ENCODE measurements at regions not wholly inside any gene's neighbourhood (a gene's known extent, or its start where the extent isn't known, plus 50 kb on each side); places are given as distances from the start of the nearest gene placed in this dataset.

- TF ChIP-seq, protein P1, sequence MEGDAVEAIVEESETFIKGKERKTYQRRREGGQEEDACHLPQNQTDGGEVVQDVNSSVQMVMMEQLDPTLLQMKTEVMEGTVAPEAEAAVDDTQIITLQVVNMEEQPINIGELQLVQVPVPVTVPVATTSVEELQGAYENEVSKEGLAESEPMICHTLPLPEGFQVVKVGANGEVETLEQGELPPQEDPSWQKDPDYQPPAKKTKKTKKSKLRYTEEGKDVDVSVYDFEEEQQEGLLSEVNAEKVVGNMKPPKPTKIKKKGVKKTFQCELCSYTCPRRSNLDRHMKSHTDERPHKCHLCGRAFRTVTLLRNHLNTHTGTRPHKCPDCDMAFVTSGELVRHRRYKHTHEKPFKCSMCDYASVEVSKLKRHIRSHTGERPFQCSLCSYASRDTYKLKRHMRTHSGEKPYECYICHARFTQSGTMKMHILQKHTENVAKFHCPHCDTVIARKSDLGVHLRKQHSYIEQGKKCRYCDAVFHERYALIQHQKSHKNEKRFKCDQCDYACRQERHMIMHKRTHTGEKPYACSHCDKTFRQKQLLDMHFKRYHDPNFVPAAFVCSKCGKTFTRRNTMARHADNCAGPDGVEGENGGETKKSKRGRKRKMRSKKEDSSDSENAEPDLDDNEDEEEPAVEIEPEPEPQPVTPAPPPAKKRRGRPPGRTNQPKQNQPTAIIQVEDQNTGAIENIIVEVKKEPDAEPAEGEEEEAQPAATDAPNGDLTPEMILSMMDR (IDR thresholded peaks at IDR 0.05; ENCODE audit: low read length) = no peak
- TF ChIP-seq EZH2 (optimal IDR thresholded peaks at IDR 0.05; ENCODE audit: low read depth, low read length) = no peak
Observed at GRCh38 chr2:81234711-81235110, 930.2 kb upstream of the LRRTM1 start.
